22Rv1 (cell line): ENCODE measurements at regions not wholly inside any gene's neighbourhood (a gene's known extent, or its start where the extent isn't known, plus 50 kb on each side); places are given as distances from the start of the nearest gene placed in this dataset.

ENCODE experiments used
- ZFX ChIP-seq: fragments of 450-650 bp; IDR thresholded peaks from 2 replicates; pipeline ENCODE4 v1.6.1; 2017; ENCODE audit warnings: antibody characterized with exemption, borderline replicate concordance
- TF ChIP-seq, protein P1 (sequence below): fragments of 450-650 bp; IDR thresholded peaks from 2 replicates; pipeline ENCODE4 v1.5.1; 2017; ENCODE audit warnings: mild to moderate bottlenecking

DNA sequence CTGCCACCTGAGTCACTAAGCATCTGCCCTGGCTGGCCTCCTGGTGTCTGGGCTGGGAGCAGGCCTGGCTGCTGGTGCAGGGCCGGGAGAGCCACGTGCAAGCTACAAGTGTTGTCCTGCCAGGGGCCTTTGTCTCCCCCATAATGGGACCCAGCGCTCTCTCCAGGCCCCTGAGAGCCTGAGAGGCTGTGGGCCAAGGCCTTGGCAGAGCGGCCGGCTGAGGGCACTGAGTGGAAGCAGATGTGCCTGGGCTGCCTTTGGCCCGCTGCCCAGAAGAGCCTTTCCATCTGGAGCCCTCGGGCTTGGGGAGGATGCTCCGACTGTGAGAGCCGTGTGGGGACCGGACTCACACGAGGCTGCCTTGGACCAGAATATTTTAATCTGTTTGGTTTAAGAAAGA, 185.5 kb downstream of the RGS3 start:
- TF ChIP-seq, protein P1, sequence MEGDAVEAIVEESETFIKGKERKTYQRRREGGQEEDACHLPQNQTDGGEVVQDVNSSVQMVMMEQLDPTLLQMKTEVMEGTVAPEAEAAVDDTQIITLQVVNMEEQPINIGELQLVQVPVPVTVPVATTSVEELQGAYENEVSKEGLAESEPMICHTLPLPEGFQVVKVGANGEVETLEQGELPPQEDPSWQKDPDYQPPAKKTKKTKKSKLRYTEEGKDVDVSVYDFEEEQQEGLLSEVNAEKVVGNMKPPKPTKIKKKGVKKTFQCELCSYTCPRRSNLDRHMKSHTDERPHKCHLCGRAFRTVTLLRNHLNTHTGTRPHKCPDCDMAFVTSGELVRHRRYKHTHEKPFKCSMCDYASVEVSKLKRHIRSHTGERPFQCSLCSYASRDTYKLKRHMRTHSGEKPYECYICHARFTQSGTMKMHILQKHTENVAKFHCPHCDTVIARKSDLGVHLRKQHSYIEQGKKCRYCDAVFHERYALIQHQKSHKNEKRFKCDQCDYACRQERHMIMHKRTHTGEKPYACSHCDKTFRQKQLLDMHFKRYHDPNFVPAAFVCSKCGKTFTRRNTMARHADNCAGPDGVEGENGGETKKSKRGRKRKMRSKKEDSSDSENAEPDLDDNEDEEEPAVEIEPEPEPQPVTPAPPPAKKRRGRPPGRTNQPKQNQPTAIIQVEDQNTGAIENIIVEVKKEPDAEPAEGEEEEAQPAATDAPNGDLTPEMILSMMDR: no peak
- no peak for TF ChIP-seq ZFX
